Activated effector memory CD4-positive, alpha-beta T cell treated with Interleukin-2 at 50 U/mL for 16 hours (primary cell): ENCODE measurements at regions not wholly inside any gene's neighbourhood (a gene's known extent, or its start where the extent isn't known, plus 50 kb on each side); places are given as distances from the start of the nearest gene placed in this dataset.

Experiments
- DNase-seq: peaks from one replicate; pipeline ENCODE4 v3.0.0-alpha.2; 2020

DNA sequence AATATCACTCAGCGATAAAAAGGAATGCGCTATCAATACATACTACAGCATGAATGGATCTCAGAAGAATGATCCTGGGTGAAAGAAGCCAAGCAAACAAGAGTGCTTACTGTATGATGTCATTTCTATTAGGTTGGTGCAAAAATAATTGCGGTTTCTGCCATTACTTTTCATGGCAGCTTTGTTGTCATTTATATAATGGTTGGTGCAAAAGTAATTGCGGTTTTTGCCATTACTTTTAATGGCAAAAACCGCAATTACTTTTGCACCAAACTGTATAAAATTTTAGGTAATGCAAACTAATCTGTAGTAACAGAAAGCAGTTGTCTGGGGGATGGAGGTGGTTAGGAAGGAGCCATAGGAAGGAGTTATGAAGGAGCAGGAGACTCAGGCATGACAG, 318.3 kb upstream of the ZMIZ1 start:
- DNase-seq, result no peak

DNA sequence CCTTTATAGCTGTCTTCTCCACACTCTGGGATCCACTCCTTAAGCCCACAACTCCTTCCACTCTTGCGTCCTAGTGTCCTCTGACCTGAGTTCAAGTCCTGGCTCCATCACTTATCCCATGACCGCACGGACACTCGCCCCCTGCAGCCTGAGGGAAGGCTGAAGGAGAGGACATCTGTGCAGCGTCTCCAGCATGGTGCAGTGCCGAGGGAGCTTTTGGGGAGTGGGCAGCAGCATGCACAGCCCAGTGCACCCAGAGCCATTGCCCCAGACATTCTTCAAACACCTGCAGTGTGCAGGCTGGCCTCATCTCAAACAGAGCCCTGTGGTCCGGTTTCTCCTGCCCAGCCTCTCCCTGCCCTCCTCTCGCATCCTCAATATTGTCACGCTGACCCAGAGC, 317.1 kb upstream of the ZMIZ1 start:
- DNase-seq, result no peak

DNA sequence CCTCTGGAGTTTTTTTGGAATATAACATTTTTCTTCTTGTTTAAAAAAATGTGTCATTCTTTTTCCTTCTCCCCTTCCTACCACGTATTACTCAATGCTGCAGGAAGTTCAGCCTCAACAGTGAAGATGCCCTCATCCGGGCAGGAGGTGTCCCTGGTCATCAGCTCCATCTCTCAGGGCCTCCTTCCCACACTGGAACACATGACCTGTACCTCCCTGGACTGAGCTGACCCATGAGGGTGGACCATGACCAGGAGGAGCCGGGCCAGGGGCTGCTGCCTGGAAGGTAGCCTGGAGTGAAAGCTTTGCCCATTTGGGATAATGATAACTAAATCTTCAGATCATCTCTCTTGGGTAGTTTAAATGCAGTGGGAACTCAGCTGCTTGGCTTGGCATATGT, 316.5 kb upstream of the ZMIZ1 start:
- DNase-seq, result no peak

DNA sequence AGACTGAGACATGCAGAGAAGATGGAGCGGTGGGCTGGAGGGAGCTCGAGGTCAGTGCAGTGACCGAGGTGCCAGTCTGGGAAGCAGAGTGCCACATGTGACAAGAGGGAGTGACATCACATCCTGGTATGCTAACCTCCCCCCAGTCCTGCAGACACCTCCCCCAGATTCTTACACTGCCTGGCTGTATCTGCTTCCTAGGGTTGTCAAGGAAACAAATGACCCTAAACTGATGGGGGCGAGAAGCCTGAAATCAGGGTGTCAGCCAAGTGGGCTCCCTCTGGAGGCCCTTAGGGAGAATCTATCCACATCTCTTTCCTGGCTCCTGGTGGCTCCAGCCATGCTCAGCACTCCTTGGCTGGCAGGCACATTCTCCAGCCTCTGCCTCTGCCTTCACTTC, 316.1 kb upstream of the ZMIZ1 start:
- no peak for DNase-seq

DNA sequence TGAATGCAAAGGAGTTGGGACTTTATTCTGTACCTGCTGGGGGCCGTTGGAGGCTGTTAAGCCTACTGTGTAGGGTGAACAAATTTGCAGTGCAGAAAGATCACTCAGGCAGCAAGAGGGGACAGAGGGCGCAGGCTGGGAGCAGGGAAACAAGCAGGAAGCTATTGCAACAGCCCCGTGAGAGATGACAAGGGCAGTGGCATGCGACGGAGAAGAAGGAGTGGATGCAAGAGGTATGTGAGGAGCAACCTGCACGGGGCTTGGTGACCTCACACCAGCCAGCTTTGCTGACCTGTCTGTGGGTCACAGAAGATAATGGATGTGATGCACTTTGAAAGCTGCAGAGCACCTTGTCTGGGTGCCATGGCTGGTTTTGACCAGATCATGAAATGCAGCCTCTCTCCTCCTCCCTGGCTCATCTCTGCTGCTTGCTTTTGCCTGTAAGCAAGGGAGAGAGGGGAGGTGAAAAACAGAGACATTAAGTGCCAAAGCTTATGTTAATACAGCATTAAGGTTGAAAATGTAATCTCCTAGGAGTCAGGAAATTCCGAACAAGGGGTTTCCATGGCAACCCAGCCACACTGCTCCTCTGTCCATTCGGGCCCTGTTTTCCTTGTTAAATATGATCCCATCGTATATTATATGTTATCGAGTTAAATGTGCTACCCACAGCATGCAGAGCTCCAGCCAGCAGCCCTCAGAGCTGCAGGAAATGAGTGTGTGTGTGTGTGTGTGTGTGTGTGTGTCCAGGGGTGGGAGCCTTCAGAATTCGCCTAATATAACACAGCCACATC, 314.3 kb upstream of the ZMIZ1 start:
- no peak for DNase-seq

DNA sequence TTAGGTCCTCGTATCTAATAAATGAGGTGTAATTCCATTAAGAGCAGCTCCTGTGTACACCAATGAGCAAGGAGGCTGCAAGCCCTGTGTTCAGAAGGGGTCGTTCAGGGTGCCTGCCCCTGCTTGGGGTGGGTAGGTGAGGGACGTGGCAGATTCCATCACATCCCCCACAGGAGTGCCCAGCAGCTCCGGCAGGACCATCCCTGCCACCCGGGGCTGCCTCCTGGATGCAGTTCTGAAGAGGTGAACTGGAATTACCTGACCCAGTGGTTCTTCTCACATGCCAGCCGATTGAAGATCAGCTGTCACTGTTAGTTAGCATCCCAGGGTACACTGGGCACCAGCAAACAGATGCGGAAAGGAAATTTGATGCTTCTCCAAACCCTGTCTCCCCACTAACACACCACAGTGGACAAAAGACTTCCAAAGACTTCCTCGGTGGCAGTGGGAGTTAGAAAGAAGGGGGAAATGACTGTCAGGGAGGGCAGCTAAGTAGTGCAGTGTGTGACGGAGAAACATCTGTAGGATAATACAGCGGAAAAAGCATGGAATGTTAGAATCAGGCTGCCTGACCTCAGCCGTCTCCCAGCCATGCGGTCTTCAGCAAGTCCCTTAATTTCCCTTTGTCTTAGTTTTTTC, 313.6 kb upstream of the ZMIZ1 start:
- no peak for DNase-seq

DNA sequence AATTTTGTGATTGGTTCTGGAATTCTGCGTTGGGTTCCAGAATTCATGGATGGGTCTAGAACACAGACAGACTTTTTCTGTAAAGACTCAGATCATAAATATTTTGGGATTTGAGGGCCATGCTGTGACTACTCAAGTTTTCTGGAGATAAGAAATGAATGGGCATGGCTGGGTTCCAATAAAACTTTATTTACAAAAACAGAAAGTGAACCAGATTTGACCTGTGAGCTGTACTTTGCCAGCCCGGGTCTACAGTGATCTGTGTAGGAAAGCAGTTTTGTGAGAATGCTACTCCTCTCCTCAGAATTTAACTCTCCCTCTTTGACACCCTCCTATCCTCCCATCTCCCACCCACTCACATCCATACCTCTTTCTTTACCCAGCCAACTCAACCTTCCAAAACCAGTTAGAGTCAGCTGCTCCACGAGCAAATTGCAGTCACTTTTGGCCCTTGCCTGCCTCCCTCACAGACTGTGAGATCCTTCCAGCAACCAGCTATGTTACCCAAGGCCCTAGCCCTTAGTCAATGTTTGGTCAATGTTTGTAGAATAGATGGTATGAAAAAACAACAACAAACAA, 312.8 kb upstream of the ZMIZ1 start:
- DNase-seq, result no peak

DNA sequence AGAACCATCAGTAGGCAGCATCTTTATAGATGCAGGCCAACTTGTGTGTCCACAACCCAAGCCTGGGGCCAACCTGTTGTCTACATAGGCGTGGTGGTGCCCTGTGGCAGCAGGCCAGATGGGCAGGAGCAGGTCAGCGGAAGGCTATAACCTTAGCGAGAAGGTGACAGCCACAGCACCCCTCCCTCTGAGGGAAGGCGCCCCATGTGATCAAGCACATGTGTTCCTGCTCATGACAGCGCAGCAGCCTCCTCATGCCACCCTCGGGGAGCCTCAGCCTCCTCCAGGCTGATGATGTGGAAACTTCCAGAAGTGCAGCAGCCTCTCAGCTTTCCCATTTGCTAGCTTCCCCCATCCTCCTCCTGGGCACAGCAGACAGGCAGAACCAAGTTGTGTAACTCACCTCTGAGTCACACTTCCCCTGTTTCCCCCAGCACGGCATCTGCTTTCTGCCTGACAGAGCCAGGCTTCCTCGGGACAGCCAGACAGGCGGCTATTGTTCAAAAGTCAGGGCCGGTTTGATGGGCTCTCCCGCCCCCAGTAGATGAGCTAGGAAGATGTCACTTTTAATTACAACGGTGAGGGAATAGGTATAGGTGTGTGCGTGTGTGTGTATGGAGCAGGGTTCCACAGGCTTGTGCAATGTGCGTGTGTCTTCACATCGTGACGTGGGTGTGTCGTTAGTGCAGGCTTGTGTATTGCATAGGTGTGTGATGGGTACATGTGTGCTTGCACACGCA, 312.0 kb upstream of the ZMIZ1 start:
- no peak for DNase-seq

DNA sequence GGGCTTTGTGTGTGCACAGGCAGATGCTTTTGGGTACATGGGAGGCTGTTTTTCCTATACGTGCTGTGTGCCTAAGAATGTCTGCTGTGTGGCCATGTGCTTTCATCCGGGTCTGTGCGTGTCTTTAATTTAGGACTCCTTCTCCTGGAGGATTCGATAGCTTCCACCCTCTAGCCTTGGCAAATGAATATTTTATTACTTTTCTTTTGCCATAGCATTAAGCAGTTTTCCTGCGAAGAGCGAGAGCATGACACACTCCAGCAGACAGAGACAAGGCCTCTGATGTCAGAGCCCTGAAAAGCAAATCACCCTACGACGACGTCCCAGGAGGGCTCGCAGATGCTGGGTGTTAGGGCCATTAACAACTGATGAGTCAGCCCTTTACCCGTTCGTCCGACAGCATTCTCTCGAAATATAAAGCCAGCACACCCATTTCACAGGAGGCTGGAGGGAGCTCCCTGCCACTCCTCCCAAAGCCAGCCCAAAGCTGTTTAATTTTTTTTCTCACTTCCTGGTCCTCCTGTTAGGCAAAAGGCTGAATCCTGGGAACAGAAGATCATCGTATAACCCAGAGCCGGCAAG, 311.3 kb upstream of the ZMIZ1 start:
- DNase-seq, result no peak

DNA sequence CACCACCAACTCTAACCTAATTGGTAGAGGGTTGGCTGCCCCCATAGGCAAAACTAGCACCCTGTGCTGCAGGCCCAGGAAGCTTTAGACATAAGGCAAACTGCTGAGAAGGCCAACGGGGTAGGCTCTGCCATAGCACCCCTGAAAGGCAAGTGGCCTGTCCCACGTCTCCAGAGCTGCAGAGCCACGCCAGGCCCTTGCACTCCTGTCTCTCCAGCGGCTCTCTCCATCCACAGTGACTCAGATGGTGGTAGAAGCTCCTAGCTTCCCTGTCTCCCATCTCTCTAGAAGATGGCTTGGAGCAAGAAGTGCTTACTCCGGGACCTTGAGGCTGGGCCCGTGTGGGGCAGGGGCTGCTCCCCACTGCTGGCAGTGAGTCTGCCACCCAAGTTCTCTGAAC, 310.6 kb upstream of the ZMIZ1 start:
- DNase-seq, result no peak

DNA sequence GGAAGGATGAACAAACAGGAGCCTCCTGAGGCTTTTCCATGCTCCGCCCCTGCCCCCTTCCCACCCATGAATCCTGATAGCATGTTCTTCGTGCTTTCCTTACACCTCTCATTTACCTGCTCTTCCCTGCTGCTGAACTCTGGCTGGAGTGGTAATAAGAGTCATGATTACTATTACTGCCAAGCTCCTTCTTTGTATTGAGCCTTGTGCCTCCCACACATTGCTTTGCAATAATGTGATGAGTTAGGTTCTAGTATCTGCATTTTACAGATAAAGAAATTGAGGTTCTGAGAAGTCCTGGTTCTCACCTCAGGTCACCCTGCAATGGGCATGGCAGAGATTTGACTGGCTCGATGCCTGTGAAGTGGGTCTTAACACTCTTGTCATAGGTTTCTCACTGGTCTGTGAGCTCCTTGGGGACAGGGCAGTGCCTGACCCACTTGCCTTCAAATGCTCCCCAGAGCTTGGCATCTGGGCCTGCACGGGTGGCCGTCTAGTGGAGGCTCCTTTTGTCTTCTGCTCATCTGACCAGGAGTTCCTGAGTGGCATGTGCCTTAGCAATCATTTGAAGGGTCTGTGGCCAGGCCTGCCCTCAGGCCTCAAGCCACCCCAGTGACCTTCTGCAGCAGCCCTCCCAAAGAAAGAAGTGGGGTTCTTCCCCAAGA, 309.2 kb upstream of the ZMIZ1 start:
- DNase-seq, result no peak

DNA sequence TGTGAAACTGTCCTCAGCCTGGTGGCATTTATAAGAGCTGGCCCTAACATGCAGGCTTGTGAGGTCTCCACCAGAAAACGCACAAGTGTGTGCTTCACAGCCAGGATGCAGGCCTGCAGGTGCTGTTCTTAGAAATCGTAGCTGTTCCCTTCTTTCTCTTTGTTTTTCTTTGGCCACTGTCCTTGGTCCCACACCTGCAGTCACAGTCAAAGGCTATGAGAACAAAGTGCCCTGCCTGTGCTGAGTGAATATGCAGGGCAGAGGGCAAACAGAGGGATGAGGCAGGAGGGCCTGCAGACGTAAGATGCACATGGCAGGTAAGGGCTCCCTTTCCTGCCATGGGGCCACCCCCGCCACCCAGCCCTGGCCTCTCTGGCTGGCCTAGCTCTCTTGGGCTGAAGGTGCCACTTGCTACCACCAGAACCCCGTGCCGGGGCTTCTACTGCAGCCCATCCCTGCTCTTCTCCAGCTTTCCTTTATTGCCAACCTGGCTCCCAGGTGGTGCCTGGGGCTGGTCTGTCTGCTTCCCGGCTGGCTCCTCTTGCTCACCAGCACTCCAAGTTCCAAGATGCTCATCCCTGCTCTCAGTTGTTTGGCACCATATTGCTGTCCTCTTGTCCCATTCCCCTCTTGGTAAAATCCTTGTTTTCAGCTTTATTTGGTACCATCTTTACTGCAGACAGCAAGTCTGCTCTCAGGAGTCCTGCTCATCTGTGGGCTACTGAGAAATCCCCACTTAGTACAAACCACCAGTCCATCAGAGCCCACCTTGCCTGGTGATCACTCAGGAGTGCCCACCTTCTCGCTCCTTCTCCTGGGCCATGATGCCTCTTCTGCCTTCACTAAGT, 308.1 kb upstream of the ZMIZ1 start:
- DNase-seq, result no peak

DNA sequence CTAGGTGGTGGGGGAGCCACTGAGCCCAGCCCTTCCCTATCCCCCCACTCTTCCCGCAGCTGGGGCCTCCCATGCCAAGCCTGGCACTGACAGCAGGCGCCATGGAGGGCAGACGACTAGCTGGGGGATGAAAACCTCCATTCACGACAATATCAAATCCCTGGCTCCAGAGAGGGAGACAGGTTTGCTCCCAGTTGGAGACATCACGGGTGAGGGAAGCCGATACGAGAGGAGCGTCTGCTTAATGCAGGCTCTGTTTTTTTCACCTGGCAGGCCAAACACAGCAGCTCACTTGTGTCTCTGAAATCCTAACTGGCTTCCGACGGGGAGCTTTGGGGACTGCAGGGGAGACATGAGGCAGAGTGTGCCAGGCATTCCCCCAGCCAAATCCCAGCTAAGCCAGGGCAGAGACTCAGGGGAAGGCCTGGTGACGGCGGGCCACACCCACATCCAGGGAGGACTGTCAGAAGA, 307.4 kb upstream of the ZMIZ1 start:
- DNase-seq, result no peak

DNA sequence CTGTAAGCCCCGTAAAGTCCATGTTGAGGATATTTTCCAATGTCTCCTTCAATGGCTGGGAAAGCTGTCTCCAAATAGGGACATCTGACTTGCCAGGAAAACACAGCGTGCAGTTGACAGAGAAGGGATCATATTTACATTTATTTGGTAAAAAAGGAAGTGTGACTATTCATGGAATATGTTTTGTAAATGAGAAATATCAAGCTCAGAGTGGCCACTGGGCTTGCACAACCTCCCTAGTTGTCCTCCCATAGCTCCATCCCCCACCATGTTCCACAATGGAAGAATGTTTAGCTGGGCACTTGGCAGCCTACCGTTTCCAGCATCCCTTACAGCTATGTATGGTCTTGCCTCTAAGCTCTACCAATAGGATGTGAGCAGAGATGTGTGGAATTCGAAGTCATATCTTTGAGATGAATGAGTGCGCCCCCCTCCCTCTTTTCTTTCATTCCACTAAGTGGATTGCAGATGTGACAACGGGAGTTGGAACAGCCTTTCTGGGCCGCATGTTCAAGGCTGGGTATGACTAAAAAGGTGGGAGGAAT, 306.6 kb upstream of the ZMIZ1 start:
- DNase-seq, result no peak

DNA sequence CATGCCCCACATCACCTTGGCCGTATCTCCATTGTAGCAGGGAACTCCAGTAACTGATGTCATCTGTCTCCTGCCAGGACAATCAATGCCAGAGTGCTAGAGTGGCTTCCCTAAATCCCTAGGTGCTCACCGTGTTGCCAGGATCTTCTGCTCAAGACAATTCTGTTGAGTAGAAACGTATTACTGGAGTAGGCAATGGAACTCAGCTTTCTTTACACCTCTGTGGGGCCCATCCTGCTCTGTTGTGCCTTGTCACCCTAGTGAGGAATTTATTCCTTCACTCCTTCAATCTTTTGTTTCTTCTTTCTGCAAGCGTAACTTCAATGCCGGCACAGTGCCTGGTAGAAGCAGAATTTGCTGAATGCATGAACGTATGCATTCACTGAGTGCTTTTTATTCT, 305.5 kb upstream of the ZMIZ1 start:
- no peak for DNase-seq

DNA sequence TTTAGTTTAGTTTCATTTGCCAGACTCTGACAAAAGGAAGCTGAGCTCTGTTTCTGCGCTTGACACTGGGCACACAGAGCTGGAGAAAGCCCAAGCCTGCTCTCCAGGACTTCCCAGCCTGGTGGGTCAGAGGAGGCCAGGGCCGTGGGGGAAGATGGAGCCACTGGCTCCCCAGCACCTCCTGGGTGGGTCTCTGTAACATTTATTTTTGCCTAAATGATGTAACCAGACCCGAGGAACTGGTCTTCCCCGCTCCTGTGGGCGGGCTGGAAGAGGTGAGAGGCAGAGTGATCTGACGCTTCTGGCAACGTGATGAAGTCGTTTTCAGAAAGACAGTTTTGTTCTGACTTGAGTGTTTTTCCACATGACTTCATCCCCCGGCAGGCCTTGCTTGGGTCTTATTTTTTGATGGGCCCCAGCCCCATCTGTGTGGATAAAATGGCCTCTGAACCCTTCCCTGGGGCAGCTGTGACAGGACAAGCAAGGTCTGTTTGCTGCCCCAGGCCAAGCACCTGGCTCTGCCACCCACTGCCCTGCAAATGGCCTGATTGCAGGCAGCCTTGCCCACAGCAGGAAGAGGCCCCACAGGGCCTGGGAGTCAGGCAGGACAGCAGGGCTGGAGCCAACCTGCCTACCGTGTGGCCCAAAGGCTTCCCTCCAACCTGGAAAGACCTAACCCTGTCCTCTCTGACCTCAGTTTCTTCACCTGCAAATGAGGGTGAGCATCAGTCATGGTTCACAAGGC, 304.9 kb upstream of the ZMIZ1 start:
- DNase-seq, result no peak

DNA sequence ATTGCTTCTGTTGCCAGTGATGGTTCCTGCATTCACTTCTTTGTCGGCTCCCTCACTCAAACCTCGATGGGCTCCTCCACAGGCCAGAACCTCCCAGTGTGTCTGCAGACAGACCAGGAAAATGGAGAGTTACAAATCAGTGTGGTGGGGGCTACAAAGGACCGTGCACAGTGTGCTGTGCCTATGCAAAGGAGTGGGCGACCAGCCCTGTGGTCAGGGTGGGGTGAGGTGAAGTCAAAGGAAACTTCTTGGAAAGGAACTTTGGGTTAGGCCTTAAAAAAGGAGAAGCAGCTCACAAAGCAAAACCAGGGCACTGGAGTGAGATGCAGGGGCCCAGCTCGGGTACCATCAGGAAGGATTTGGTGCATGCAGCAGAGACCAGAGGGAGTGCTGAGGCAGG, 304.3 kb upstream of the ZMIZ1 start:
- no peak for DNase-seq

DNA sequence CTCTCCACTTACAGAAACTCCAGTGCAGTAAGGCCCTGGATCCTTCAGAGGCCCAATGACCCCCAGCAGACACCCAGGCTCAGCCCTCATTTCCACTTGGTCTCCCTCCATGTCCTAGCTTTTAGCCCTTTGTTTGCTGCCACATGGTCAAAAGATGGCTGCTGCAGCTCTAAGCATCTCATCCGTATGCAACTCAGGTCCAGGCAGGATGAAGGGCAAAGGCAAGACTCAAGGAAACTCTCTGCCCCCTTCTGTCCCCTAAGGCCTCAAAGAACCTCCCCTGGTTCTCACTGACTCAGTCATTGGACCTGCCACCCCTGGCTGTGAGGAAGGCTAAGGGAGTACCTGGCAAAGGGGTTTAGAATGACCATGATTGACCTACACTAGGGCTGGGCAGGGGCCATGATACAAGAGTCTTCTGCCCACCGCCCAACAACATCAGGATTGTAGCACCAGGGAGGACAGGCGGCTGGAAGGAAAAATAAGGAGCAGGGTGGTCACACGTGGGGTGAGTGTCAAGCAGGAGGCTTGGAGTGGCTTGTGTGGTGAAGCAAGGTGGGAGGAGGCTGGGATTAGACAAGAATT, 303.8 kb upstream of the ZMIZ1 start:
- DNase-seq, result no peak

DNA sequence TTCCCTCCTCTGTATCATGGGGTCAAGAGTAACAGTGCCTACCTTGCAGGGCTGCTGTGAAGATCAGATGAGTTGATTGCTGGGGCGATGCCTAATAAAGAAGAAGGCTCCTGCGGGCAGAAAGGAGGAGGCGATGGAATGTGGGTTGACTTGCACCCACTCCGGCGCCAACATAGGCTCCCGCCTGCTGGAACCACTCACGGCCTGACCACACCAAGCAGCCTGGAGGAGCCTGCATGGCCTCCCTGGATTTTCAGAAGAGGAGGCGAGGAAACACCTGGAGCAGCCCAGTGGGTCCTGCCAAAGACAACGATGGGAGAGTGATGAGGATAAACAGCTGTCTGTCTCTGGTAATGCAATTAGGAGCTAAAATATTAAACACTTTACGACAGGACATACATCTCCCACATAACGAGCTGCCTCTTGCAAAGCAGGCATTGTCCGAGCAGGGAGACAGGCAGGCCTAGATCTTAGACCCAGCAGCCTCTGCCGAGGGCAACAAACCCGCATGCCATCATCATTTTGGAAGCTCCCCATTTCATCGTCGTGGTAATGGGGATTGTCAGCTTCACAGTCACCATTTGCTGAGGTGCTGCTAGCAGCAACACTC, 302.9 kb upstream of the ZMIZ1 start:
- no peak for DNase-seq

DNA sequence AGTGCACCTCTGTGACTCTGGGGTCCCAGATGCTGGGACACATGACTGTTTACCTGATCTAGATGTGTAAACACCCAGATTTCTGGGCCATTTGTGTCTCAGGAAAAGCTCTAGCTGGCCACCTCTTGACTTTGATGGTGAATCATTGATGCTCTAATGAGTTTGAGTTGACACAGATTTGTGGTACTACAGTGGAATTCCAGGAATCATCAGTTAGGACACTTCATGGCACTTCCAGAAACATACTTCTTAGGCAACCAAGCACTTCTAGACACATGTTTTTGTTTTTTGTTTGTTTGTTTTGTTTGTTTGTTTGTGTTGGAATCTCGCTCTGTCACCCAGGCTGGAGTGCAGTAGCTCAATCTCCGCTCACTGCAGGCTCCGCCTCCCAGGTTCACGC, 302.2 kb upstream of the ZMIZ1 start:
- DNase-seq, result no peak
